ENCODE measurements at regions not wholly inside any gene's neighbourhood (a gene's known extent, or its start where the extent isn't known, plus 50 kb on each side); places are given as distances from the start of the nearest gene placed in this dataset.
"Not testable (repeated sequence)": the region's sequence is repeated elsewhere in the genome, so short reads cannot be mapped to it uniquely, and the experiment has no call there.

- DNase-seq: no peak
Measured at GRCh38 chr2:226575928-226576327, 223.7 kb downstream of the IRS1 start.

- DNase-seq: no peak
Measured at GRCh38 chr2:226573158-226573557, 226.5 kb downstream of the IRS1 start.

DNA sequence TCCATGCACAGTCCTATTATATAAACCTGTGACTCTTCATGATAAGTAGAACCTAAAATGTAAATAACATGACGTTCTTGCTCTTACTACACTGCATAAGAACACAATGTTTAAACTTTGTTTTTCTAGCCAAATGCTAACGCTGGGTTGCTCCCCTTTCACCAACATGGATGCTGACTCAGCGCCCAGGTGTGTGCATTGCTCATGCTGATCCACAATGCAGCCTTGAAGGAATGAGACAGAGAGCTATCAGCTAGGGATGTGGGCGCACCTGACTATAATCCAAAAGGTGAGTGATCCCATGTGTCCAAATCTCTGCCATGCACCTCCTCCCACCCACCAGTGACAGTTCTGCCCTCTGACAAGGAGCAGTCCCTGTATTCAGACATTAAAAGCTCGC, 235.0 kb downstream of the IRS1 start:
- DNase-seq: no peak

GRCh38 chr2:226561962-226562361, 237.7 kb downstream of the IRS1 start:
- DNase-seq: no peak

- DNase-seq: no peak
Measured at GRCh38 chr2:226560325-226560724, 239.3 kb downstream of the IRS1 start.

- DNase-seq: no peak
Measured at GRCh38 chr2:226559536-226559935, 240.1 kb downstream of the IRS1 start.

GRCh38 chr2:226558418-226558817, 241.2 kb downstream of the IRS1 start:
- no peak for DNase-seq

GRCh38 chr2:226556050-226556449, 243.6 kb downstream of the IRS1 start:
- no peak for DNase-seq

DNA sequence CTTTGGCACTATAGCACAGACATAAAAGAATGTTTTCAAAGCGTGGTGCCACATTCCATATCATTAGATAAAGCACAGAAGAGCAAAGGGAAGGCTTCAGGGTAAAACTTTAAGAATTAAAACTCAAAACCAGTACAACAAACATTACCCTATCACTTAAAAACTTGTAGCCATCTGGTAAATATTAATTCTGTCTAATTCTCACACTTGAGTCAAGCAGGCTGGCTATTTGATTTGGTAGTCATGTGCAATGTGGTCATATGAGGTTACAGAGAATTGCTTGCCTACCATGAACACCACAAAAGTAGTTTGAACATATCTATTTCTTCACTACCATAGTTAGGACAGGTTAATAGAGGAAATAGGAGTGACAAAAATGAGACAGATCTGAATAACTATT, 244.9 kb downstream of the IRS1 start:
- DNase-seq: no peak

GRCh38 chr2:226553333-226553732, 246.3 kb downstream of the IRS1 start:
- no peak for DNase-seq

- DNase-seq: no peak
Measured at GRCh38 chr2:226552571-226553285, 246.9 kb downstream of the IRS1 start.

DNA sequence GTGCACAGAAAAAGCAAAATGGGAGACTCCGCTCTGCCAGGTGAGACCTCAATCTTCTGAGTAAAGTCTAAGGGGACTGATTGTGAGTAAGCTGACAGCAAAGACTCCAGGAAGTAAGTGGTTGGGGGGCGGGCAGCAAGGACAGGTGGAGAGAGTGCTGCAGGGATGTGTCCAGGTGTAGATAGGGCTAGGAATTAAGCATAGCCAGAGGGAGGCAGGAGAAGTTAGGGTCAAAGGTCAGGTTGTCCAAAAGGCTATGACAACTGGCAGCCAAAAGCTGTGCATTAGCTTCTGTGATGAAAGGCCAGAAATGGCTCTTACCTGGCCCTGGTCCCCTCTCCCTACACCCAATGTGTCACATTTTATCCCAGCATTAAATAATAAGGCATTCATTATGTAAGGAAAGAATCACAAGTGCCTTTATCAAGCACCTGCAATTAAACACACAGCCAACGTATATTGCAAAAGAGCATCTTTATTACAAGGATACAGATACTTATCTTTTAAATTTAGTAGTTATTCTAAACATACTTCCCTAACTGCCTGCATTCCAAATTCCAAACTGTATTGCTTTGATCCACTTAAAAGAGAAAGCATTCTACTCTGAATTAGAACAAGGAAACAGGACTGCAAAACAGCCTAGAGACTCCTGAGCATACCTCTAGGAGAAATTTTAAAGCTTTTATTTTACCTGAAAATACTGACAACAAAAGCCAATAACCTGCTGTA, 247.9 kb downstream of the IRS1 start:
- DNase-seq: no peak

GRCh38 chr2:226550801-226551200, 248.8 kb downstream of the IRS1 start:
- no peak for DNase-seq

- DNase-seq: no peak
Measured at GRCh38 chr2:226548732-226549131, 250.9 kb downstream of the IRS1 start.

GRCh38 chr2:226544596-226545210, 254.9 kb downstream of the IRS1 start:
- DNase-seq: no peak

GRCh38 chr2:226540204-226540994, 259.2 kb downstream of the IRS1 start:
- no peak for DNase-seq

DNA sequence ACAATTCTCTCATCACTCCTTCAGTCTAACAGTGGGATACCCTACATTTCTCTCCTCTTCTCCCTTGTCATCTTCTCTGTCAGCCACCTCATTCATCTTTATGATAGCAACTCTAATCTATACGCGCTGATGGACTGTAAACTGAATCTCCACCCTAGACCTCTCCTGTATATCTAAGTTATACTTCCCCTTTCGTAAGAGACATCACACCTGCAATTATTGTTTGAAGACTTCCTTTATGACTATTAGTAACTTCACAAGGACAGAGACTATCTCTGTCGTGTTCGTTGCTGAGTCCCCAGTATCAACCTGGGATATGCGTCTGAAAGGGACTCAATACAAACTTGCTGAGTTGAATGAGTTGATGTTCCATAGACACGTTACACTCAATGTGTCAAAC, 263.2 kb downstream of the IRS1 start:
- no peak for DNase-seq

DNA sequence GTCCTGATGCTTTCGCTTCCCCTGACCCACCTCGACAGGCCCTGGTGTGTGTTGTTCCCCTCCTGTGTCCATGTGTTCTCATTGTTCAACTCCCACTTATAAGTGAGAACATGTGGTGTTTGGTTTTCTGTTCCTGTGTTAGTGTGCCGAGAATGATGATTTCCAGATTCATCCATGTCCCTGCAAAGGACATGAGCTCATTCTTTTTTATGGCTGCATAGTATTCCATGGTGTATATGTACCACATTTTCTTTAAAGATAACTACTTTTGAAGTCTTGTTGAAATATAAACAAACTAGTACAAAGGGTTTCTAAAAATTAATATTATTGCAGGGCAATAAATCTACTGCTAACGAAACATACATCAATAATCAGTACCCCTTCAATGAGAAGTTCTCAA, 266.6 kb downstream of the IRS1 start:
- not testable (repeated sequence) for DNase-seq

DNA sequence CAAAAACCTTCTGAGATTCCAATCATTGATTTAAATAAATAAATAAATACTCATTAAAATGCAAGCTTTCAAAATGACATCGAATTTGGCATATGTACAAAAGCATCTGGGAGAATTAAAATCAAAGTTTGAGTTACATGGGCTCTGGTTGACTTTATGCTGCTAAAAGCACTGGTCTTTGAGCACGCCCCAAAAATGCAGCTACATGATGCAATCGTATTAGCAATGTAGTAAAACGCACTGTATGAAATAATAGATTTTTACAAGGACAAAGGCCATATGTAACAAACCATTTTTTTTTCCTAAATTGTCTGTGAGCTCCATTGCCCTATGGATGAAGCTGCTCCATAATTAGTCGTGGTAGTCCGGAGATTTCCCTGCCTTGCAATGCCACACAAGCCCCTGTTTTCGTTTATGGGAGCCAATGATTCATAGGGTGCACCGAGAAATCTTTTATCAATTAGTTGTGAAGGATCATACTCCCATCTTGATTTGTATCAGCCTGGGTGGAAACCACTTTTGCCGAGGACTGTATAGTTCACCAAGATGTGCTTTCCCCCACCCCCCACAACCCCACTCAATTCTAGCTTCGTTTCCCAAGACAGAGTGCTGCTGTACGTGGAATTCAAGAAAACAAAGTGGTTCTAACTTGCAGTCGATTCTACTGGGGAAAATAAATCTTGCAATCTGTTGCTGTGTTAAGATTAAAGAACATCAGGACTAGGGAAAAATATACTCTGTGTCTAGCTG, 268.4 kb downstream of the IRS1 start:
- DNase-seq: no peak

- no peak for DNase-seq
Measured at GRCh38 chr2:226529556-226529955, 270.1 kb downstream of the IRS1 start.

- no peak for DNase-seq
Measured at GRCh38 chr2:226526716-226527115, 272.9 kb downstream of the IRS1 start.

DNA sequence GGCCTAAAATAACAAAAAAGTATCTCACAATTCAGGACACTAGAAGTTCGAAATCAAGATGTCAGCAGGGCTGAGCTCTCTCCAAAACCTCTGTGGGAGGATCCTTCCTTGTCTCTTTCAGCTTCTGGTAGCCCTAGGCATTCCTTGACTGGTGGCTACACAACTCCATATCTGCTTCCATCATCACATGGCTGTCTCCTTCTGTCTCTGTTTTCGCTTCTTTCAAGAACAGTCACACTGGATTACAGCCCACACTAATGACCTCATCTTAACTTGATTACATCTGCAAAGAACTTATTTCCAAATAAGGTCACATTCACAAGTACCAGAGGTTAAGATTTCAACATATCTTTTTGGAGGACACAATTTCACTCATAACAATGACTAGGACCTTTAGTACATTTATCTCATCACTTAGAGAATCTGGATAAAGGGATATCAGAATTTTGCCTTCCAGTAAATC, 275.2 kb downstream of the IRS1 start:
- no peak for DNase-seq

GRCh38 chr2:226520723-226521122, 278.9 kb downstream of the IRS1 start:
- no peak for DNase-seq
